Endometrial microvascular endothelial cells (primary cell): ENCODE measurements at regions not wholly inside any gene's neighbourhood (a gene's known extent, or its start where the extent isn't known, plus 50 kb on each side); places are given as distances from the start of the nearest gene placed in this dataset.

ENCODE experiments used
- in situ Hi-C: cut with HindIII; loops from 2 replicates; pipeline ENCODE4 v1.10.0; 2017; ENCODE audit warnings: low sequenced_read_pairs, low pct_unique_long_range_greater_than_20kb; ENCODE audit errors: inconsistent ontology term

- in situ Hi-C loops = no loop called here
Measured at GRCh38 chr2:234691968-234692955, 195.4 kb upstream of the ARL4C start.

- in situ Hi-C loops = no loop called here
Measured at GRCh38 chr2:234691214-234691575, 194.3 kb upstream of the ARL4C start.

DNA sequence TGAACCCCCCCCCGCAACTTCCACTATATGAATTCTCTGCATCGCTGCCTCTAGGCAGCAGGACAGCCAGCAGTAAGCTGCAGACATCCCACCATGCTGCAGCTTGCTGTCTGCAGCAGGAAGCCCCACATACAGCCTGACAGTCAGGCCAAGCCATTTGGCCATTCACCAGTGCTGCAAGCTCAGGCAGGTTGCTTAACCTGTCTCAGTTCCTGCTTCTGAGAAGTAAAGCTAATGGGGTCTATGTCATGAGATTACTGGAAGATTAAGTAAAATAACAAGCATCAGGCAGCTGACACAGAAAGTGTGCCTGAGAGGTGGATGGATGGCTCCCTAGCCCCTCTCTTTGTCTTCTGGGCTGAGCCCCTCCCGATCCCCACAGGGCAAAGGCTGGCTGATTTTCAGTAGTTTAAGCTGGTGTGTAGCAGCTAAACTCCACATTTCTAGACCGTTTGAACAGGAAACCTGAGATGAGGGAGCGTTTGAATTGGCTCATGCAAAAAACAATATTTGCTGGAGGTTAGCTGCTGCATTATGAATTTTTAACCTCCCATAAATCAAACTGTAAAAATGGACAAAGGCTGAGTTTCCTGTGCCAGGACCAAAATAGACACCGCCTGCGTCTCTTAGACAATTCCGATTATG, 193.8 kb upstream of the ARL4C start:
- in situ Hi-C loops = no loop called here

DNA sequence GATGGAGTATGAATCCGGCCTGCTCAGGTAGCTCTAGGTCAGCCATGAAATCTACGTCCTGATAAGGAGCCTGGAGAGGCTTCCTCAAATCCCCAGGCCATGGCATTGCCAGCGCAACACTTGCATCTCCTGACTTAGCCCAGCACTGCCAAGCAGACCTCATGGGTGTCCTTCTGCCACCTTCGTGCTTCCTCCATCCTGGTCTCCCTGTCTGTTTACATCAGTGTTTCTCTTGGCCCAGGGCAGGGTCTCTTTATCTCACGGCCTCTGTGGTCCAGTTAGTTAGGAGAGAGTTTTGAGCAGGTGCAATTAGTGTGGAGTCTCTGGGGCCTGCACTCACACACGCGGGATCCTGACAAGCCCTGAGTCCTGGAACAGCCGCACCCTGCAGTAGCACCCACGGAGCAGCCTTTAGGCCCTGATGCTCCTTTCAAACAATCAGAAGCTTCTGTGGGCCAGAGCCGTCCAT, 193.1 kb upstream of the ARL4C start:
- in situ Hi-C loops = no loop called here

GRCh38 chr2:234687718-234688475, 191.0 kb upstream of the ARL4C start:
- in situ Hi-C loops = no loop called here

- in situ Hi-C loops = no loop called here
Measured at GRCh38 chr2:234686088-234686890, 189.4 kb upstream of the ARL4C start.

GRCh38 chr2:234684466-234684865, 187.6 kb upstream of the ARL4C start:
- in situ Hi-C loops = no loop called here

DNA sequence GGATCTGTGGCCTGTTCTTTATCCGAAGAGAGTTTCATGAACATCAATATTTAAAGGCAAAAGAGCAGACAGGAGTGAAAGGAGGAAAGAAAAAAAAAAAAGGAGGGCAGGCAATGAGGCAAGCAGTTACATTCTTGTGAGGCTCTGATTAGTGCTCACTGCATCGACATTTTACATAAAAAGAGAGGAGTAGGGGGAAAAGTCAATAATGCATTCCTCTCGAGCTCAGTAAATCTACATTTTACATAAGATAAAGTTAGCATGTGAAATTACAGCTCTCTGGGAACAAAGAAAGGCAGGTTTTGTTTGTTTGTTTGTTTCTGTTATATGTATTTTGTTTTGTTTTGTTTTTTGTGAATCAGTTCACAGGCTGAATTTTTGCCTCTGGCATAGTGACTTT, 187.1 kb upstream of the ARL4C start:
- in situ Hi-C loops = no loop called here

GRCh38 chr2:234682492-234683228, 185.8 kb upstream of the ARL4C start:
- in situ Hi-C loops = no loop called here

- in situ Hi-C loops = no loop called here
Measured at GRCh38 chr2:234680688-234681619, 184.1 kb upstream of the ARL4C start.

GRCh38 chr2:234679741-234680687, 183.1 kb upstream of the ARL4C start:
- in situ Hi-C loops = no loop called here

- in situ Hi-C loops = no loop called here
Measured at GRCh38 chr2:234679301-234679740, 182.4 kb upstream of the ARL4C start.

GRCh38 chr2:234678711-234679110, 181.8 kb upstream of the ARL4C start:
- in situ Hi-C loops = no loop called here

DNA sequence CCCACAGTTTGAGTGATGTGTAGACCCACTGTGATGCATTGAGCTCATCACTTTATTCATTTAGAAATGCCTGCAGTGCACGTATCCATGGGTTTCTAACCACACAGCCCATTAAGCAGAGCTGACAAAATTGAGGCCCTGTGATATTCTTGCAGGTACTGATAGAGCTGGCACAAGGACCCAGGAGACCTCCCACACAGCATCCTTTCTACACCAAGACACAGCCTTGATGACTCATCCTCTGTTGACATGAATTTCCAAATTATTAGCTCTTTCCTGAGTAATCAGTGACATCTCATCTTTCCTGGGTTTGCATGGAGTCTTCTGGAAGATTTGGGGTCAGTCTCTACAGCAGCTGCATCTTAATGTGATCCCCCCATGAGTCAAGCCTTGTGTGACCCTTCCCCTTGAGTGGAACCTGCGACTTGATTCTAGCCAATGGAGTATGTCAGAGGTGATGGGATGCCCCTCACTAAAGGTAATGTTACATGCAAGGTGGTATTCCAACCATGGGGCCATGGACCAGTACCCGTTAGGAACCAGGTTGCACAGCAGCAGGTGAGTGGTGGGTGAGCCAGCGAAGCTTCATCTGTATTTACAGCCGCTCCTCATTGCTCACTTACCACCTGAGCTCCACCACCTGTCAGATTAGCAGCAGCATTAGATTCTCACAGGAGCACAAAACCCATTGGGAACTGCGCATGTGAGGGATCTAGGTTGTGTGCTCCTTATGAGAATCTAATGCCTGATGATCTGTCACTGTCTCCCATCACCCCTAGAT, 181.1 kb upstream of the ARL4C start:
- in situ Hi-C loops = no loop called here

GRCh38 chr2:234676783-234677450, 180.0 kb upstream of the ARL4C start:
- in situ Hi-C loops = no loop called here
